ENCODE measurements at regions not wholly inside any gene's neighbourhood (a gene's known extent, or its start where the extent isn't known, plus 50 kb on each side); places are given as distances from the start of the nearest gene placed in this dataset.
"Not testable (repeated sequence)": the region's sequence is repeated elsewhere in the genome, so short reads cannot be mapped to it uniquely, and the experiment has no call there.

DNA sequence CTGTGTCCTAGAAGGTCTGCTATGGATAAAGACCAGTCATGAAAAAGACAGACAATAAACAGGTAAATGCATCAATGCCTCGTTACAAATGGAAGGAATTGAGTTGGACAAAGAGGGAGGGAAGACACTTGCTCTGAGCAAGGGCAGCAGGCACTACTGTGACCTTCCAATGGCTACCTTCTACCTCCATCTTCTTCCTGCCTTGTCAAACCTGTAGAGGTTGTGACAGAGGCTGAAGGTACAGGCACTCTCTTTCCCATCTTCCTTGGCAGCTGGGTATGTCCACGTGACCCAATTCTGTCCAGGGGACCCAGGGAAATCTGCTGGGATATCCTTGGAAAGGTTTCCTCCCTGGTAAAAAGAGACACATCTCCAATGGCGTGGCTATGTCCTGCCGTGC, 274.8 kb downstream of the TFAP2C start:
- TF ChIP-seq ZFX (IDR thresholded peaks at IDR 0.05) = no peak
- TF ChIP-seq, protein P1, sequence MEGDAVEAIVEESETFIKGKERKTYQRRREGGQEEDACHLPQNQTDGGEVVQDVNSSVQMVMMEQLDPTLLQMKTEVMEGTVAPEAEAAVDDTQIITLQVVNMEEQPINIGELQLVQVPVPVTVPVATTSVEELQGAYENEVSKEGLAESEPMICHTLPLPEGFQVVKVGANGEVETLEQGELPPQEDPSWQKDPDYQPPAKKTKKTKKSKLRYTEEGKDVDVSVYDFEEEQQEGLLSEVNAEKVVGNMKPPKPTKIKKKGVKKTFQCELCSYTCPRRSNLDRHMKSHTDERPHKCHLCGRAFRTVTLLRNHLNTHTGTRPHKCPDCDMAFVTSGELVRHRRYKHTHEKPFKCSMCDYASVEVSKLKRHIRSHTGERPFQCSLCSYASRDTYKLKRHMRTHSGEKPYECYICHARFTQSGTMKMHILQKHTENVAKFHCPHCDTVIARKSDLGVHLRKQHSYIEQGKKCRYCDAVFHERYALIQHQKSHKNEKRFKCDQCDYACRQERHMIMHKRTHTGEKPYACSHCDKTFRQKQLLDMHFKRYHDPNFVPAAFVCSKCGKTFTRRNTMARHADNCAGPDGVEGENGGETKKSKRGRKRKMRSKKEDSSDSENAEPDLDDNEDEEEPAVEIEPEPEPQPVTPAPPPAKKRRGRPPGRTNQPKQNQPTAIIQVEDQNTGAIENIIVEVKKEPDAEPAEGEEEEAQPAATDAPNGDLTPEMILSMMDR (conservative IDR thresholded peaks at IDR 0.05) = no peak
- H3K27ac ChIP-seq = no peak overlapping the region

DNA sequence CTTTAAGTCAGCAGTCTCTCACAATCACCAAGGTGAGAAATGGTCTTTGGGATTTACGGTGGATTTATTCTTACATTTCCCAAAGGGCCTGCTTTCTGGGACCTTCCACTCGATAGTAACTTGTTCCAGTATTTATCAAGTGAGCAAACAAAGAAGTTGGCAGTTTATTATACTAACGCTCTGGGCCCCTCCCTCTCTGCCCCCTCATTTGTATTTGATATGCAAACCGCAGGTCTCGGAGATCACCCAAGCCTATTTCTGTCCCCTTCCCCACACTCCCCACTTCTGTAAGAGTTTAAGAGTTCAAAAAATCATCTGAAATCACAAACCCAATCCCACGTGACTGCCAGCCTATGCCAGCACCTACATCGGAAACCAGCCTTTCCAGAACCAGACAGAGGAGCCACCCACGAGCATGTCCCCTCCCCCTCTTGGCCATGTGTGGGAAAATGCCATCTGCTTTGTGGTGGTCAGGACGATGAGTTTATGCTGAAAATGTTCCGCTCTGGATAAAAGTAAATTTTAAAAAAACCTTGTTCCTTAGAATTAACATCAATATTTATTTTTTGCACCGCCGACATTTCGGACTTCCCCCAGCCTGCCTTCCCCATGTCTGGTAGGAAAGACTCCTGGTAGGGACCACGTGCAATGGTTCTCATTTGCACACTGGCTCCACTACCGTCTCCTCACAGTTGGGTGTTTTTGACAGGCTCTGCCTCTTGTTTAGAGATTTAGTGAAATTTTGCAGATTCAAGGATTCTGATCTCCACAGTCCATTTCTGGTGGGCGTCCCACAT, 281.0 kb downstream of the TFAP2C start:
- peak overlapping the region; percentile 19; the same call in 1 of the 2 replicates for H3K27ac ChIP-seq
- TF ChIP-seq, protein P1 (conservative IDR thresholded peaks at IDR 0.05) = no peak
- TF ChIP-seq ZFX (IDR thresholded peaks at IDR 0.05) = no peak

DNA sequence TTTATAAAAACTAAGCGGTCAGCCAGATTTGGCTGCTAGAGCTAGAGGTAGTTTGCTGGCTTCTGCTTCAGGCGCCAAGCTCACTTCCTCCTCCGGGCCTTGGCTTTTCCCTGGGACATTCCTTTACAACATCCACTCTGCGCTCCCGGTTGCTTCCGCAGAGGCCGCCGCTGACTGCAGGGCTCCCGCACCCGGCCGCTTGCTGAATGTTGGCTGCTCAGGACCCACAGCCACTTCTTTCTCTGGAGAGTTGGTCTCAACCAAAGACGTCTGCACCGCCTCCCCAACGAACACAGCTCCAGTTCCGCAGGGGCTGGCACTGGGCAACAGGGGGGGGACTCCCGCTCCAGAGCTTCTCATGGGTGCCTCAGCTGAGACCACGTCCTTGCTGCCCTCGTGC, 282.8 kb downstream of the TFAP2C start:
- H3K27ac ChIP-seq = no peak overlapping the region
- TF ChIP-seq ZFX (IDR thresholded peaks at IDR 0.05) = no peak
- TF ChIP-seq, protein P1 (conservative IDR thresholded peaks at IDR 0.05) = no peak

DNA sequence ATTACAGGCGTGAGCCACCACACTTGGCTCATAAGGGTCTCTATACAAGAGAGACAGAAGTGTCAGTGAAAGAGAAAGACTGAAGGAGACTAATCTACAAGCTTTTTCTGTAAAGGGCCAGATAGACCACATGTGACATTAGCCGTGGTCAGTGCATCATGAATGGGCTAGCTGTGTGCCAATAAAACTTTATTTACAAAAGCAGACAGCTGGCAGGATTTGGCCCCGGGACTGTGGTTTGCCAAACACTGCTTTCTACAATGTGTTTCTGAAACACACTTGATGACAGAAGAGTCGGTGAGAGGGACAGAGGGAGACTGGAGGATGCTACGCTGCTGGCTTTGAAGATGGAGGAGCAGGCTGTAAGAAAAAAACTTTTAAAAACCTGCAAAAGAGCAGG, 285.4 kb downstream of the TFAP2C start:
- H3K27ac ChIP-seq = no peak overlapping the region
- TF ChIP-seq, protein P1 (conservative IDR thresholded peaks at IDR 0.05) = no peak
- TF ChIP-seq ZFX (IDR thresholded peaks at IDR 0.05) = no peak

DNA sequence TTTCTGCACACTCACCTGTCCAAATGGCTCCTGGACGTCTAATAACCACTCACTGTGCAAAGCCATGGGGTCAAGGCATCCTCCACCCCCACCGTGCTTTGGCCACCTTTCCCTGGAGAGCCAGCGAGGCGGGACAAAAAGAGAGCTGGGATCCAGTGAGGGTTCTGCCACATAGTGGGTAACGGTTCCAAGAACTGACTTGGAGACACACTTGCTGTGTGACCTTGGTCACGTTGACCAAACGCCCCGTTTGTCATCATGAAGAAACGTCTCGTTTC, 287.2 kb downstream of the TFAP2C start:
- no peak for TF ChIP-seq ZFX (IDR thresholded peaks at IDR 0.05)
- TF ChIP-seq, protein P1 (conservative IDR thresholded peaks at IDR 0.05) = no peak
- H3K27ac ChIP-seq = no peak overlapping the region

DNA sequence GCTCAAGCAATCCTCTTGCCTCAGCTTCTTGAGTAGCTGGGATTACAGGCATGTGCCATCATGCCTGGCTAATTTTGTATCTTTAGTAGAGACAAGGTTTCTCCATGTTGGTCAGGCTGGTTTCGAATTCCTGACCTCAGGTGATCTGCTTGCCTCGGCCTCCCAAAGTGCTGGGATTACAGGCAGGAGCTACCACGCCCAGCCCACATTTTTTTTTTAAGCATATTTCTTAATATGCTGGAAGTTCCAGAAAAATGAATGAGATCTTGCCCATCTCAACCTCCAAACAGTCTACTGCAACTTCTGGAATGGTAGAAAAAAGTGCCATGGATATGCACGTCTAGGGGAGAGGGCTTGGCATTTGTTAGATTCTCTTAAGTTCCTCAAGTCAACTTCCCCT, 290.9 kb downstream of the TFAP2C start:
- H3K27ac ChIP-seq = not testable (repeated sequence)

DNA sequence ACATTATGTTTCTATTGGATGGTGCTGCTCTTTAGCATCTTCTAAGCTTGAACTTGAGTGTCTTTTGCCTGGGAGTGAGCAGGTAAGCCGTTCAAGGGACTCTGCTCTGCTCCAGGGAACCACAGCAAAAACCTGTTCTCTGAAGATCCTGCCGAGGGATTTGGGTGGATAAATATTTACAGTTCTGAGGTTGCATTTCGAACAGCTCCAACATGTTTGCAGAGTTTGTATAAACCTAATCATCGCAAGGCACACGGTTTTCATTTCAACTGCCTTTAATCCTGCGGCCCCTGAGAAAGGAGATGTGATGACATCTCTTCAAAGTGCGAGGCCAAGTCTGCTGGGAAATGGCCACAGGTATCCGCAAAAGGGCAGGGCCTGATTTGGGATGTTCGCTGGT, 293.4 kb downstream of the TFAP2C start:
- H3K27ac ChIP-seq = peak overlapping the region; percentile 22; the same call in 1 of the 2 replicates
- TF ChIP-seq ZFX (IDR thresholded peaks at IDR 0.05) = no peak
- TF ChIP-seq, protein P1 (conservative IDR thresholded peaks at IDR 0.05) = no peak
